ENCODE measurements at regions not wholly inside any gene's neighbourhood (a gene's known extent, or its start where the extent isn't known, plus 50 kb on each side); places are given as distances from the start of the nearest gene placed in this dataset.
"Not testable (repeated sequence)": the region's sequence is repeated elsewhere in the genome, so short reads cannot be mapped to it uniquely, and the experiment has no call there.

GRCh38 chr7:119643558-119643957 is 629.4 kb upstream of the KCND2 start:
- no peak for DNase-seq

- DNase-seq = no peak
Observed at GRCh38 chr7:119647286-119647685, 625.7 kb upstream of the KCND2 start.

GRCh38 chr7:119648752-119649151 is 624.2 kb upstream of the KCND2 start:
- not testable (repeated sequence) for DNase-seq

- DNase-seq = no peak
Observed at GRCh38 chr7:119660080-119660479, 612.9 kb upstream of the KCND2 start.

GRCh38 chr7:119664601-119665000 is 608.4 kb upstream of the KCND2 start:
- DNase-seq = no peak

GRCh38 chr7:119665796-119666195 is 607.2 kb upstream of the KCND2 start:
- DNase-seq = no peak

- DNase-seq = no peak
Observed at GRCh38 chr7:119681336-119681735, 591.6 kb upstream of the KCND2 start.

GRCh38 chr7:119684763-119685162 is 588.2 kb upstream of the KCND2 start:
- DNase-seq = no peak

GRCh38 chr7:119685906-119686305 is 587.1 kb upstream of the KCND2 start:
- no peak for DNase-seq

- no peak for DNase-seq
Observed at GRCh38 chr7:119688831-119689230, 584.1 kb upstream of the KCND2 start.

- DNase-seq = no peak
Observed at GRCh38 chr7:119692541-119692940, 580.4 kb upstream of the KCND2 start.

- DNase-seq = no peak
Observed at GRCh38 chr7:119694506-119694905, 578.5 kb upstream of the KCND2 start.

GRCh38 chr7:119696336-119696735 is 576.6 kb upstream of the KCND2 start:
- DNase-seq = no peak

- no peak for DNase-seq
Observed at GRCh38 chr7:119703895-119704294, 569.1 kb upstream of the KCND2 start.

GRCh38 chr7:119706608-119707007 is 566.4 kb upstream of the KCND2 start:
- no peak for DNase-seq

- no peak for DNase-seq
Observed at GRCh38 chr7:119708891-119709290, 564.1 kb upstream of the KCND2 start.

- no peak for DNase-seq
Observed at GRCh38 chr7:119711104-119711503, 561.9 kb upstream of the KCND2 start.

GRCh38 chr7:119712886-119713462 is 560.0 kb upstream of the KCND2 start:
- no peak for DNase-seq

- no peak for DNase-seq
Observed at GRCh38 chr7:119713606-119714005, 559.4 kb upstream of the KCND2 start.

- DNase-seq = no peak
Observed at GRCh38 chr7:119720541-119720940, 552.4 kb upstream of the KCND2 start.

GRCh38 chr7:119724041-119724792 is 548.8 kb upstream of the KCND2 start:
- no peak for DNase-seq

- DNase-seq = no peak
Observed at GRCh38 chr7:119733127-119733879, 539.7 kb upstream of the KCND2 start.

GRCh38 chr7:119737390-119737789 is 535.6 kb upstream of the KCND2 start:
- DNase-seq = no peak

GRCh38 chr7:119745280-119745679 is 527.7 kb upstream of the KCND2 start:
- DNase-seq = not testable (repeated sequence)
